Neural cell (in vitro differentiated cells): ENCODE measurements at regions not wholly inside any gene's neighbourhood (a gene's known extent, or its start where the extent isn't known, plus 50 kb on each side); places are given as distances from the start of the nearest gene placed in this dataset.
"Not testable (repeated sequence)": the region's sequence is repeated elsewhere in the genome, so short reads cannot be mapped to it uniquely, and the experiment has no call there.

Experiments used
- H2AFZ ChIP-seq: fragments of 200-600, 300-800 bp; sonication (generic), shearing (Covaris generic); 2 replicates; pipeline ENCODE4 v1.6.0; 2014; ENCODE audit warnings: low read depth, mild to moderate bottlenecking, antibody characterized with exemption, low read length, moderate library complexity
- H3F3A ChIP-seq: fragments of 200-600 bp; shearing (Covaris generic); 2 replicates; pipeline ENCODE4 v1.6.1; 2016; ENCODE audit warnings: mild to moderate bottlenecking, moderate library complexity, mixed read lengths, antibody characterized with exemption, low read length; ENCODE audit not compliant: insufficient read depth, poor library complexity, severe bottlenecking
- H3K27ac ChIP-seq: fragments of 200-600, 300-800 bp; sonication (generic), shearing (Covaris generic); 2 replicates; pipeline ENCODE4 v1.5.1; 2014; ENCODE audit warnings: mild to moderate bottlenecking, low read length, moderate library complexity
- H3K27me3 ChIP-seq: fragments of 300-800, 200-600 bp; sonication (generic), shearing (Covaris generic); 2 replicates; pipeline ENCODE4 v1.6.0; 2014; ENCODE audit warnings: mild to moderate bottlenecking, low read depth, low read length, moderate library complexity; ENCODE audit not compliant: insufficient read depth
- H3K36me3 ChIP-seq: fragments of 300-800, 200-600 bp; sonication (generic), shearing (Covaris generic); 2 replicates; pipeline ENCODE4 v1.5.1; 2014; ENCODE audit warnings: mild to moderate bottlenecking, antibody characterized with exemption, low read length, moderate library complexity; ENCODE audit not compliant: insufficient read depth
- H3K4me2 ChIP-seq: fragments of 300-800, 200-600 bp; sonication (generic), shearing (Covaris generic); 2 replicates; pipeline ENCODE4 v1.6.0; 2014; ENCODE audit warnings: mild to moderate bottlenecking, low read length
- H3K4me3 ChIP-seq: fragments of 300-800, 200-600 bp; sonication (generic), shearing (Covaris generic); 2 replicates; pipeline ENCODE4 v1.5.1; 2014; ENCODE audit warnings: mild to moderate bottlenecking, low read length, moderate library complexity
- H3K79me2 ChIP-seq: fragments of 200-600 bp; shearing (Covaris generic); replicated peaks from 2 replicates; pipeline ENCODE4 v1.6.0; 2014; ENCODE audit warnings: mild to moderate bottlenecking, low read length, moderate library complexity; ENCODE audit not compliant: insufficient read depth
- H3K9ac ChIP-seq: fragments of 300-800, 200-600 bp; sonication (generic), shearing (Covaris generic); 2 replicates; pipeline ENCODE4 v1.6.1; 2016; ENCODE audit warnings: mild to moderate bottlenecking, low read length, mixed read lengths
- H3K9me2 ChIP-seq: fragments of 200-600 bp; shearing (Covaris generic); 2 replicates; pipeline ENCODE4 v1.6.1; 2016; ENCODE audit warnings: mild to moderate bottlenecking, low read length, mixed read lengths; ENCODE audit not compliant: insufficient read depth
- H3K9me3 ChIP-seq: fragments of 200-600, 300-800 bp; sonication (generic), shearing (Covaris generic); 2 replicates; pipeline ENCODE4 v1.6.1; 2016; ENCODE audit warnings: mild to moderate bottlenecking, mixed run types, low read length, moderate library complexity, mixed read lengths
- H4K20me1 ChIP-seq: fragments of 200-600 bp; shearing (Covaris generic); 2 replicates; pipeline ENCODE4 v1.6.1; 2016; ENCODE audit warnings: mild to moderate bottlenecking, mixed run types; ENCODE audit not compliant: insufficient read depth
- EP300 ChIP-seq: fragments of 450-650 bp; conservative IDR thresholded peaks from 2 replicates; pipeline ENCODE4 v1.6.1; 2014; ENCODE audit warnings: antibody characterized with exemption, mild to moderate bottlenecking, moderate library complexity; ENCODE audit not compliant: poor library complexity, severe bottlenecking
- EZH2 ChIP-seq: fragments of 200-600, 300-800 bp; shearing (Covaris generic), sonication (generic); IDR thresholded peaks from 2 replicates; pipeline ENCODE4 v1.6.1; 2014; ENCODE audit warnings: antibody characterized with exemption, low read length, borderline replicate concordance, mild to moderate bottlenecking; ENCODE audit not compliant: insufficient read depth, poor library complexity, severe bottlenecking
- MXI1 ChIP-seq: fragments of 450-650 bp; conservative IDR thresholded peaks from 2 replicates; pipeline ENCODE4 v1.6.1; 2014; ENCODE audit warnings: antibody characterized with exemption, mild to moderate bottlenecking; ENCODE audit not compliant: poor library complexity, severe bottlenecking
- POLR2AphosphoS5 ChIP-seq: IDR thresholded peaks from 2 replicates; pipeline ENCODE4 v1.6.1; 2012
- RAD21 ChIP-seq: fragments of 450-650 bp; conservative IDR thresholded peaks from 2 replicates; pipeline ENCODE4 v1.6.1; 2014; ENCODE audit warnings: antibody characterized with exemption, mild to moderate bottlenecking, moderate library complexity
- SMC3 ChIP-seq: fragments of 450-650 bp; conservative IDR thresholded peaks from 2 replicates; pipeline ENCODE4 v1.6.1; 2014; ENCODE audit warnings: antibody characterized with exemption, mild to moderate bottlenecking, moderate library complexity; ENCODE audit not compliant: poor library complexity
- TAF1 ChIP-seq: IDR thresholded peaks from 2 replicates; pipeline ENCODE4 v1.6.1; 2012; ENCODE audit warnings: low read depth
- TF ChIP-seq, protein P1 (sequence below): fragments of 450-650 bp; IDR thresholded peaks from 2 replicates; pipeline ENCODE4 v1.5.1; 2014; ENCODE audit warnings: antibody characterized with exemption, mild to moderate bottlenecking, moderate library complexity; ENCODE audit not compliant: poor library complexity, severe bottlenecking
- TF ChIP-seq, protein P2 (sequence below): IDR thresholded peaks from 2 replicates; pipeline ENCODE4 v1.6.1; 2012; ENCODE audit warnings: borderline replicate concordance

DNA sequence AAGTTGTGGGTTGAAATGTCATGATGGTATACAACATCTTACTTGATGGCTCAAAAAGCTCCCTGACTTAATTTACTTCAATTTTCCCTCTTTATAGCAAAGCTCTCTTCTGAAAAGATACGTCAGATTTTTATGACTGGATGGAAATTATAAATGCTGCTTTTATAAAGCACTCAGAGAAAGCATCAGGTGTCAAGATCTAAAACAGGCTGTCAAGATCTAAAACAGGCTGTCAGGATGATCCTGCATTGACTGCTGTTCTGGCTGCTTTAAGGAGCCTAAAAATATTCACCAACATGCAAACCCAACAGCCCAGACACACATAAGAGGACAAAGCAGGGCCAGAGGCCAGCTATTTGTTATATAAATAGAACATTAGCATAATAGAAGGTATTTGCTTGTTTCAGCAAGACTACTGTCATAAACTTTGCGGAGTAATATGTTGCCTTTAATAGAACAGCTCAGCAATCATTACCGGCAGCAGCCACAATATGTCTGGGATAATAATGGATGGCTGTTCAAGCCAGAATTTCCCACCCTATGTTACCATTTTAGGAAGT, 77.3 kb upstream of the ANO5 start:
- no peaks in the 10 kb centered on the region for H3K9me2 ChIP-seq
- no peaks in the 10 kb centered on the region for H3K79me2 ChIP-seq
- H3K27ac ChIP-seq, result peak overlapping the region; percentile 36
- H3F3A ChIP-seq, result peaks cover 9% of the 10 kb centered on the region
- no peaks in the 10 kb centered on the region for H3K36me3 ChIP-seq
- no peaks in the 10 kb centered on the region for H3K27me3 ChIP-seq
- no peaks in the 10 kb centered on the region for H4K20me1 ChIP-seq
- H2AFZ ChIP-seq, result no peak overlapping the region
- no peaks in the 10 kb centered on the region for H3K9me3 ChIP-seq
- H3K9ac ChIP-seq, result no peak overlapping the region
- peak overlapping the region; percentile 14 for H3K4me2 ChIP-seq
- H3K4me3 ChIP-seq, result no peak overlapping the region
- TF ChIP-seq RAD21, result no peak
- no peak for TF ChIP-seq TAF1
- TF ChIP-seq, protein P1, sequence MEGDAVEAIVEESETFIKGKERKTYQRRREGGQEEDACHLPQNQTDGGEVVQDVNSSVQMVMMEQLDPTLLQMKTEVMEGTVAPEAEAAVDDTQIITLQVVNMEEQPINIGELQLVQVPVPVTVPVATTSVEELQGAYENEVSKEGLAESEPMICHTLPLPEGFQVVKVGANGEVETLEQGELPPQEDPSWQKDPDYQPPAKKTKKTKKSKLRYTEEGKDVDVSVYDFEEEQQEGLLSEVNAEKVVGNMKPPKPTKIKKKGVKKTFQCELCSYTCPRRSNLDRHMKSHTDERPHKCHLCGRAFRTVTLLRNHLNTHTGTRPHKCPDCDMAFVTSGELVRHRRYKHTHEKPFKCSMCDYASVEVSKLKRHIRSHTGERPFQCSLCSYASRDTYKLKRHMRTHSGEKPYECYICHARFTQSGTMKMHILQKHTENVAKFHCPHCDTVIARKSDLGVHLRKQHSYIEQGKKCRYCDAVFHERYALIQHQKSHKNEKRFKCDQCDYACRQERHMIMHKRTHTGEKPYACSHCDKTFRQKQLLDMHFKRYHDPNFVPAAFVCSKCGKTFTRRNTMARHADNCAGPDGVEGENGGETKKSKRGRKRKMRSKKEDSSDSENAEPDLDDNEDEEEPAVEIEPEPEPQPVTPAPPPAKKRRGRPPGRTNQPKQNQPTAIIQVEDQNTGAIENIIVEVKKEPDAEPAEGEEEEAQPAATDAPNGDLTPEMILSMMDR, result peak; percentile 11
- TF ChIP-seq EP300, result peak; percentile 99
- TF ChIP-seq POLR2AphosphoS5, result peak; percentile 90
- no peak for TF ChIP-seq EZH2
- TF ChIP-seq SMC3, result peak; percentile 30
- TF ChIP-seq, protein P2, sequence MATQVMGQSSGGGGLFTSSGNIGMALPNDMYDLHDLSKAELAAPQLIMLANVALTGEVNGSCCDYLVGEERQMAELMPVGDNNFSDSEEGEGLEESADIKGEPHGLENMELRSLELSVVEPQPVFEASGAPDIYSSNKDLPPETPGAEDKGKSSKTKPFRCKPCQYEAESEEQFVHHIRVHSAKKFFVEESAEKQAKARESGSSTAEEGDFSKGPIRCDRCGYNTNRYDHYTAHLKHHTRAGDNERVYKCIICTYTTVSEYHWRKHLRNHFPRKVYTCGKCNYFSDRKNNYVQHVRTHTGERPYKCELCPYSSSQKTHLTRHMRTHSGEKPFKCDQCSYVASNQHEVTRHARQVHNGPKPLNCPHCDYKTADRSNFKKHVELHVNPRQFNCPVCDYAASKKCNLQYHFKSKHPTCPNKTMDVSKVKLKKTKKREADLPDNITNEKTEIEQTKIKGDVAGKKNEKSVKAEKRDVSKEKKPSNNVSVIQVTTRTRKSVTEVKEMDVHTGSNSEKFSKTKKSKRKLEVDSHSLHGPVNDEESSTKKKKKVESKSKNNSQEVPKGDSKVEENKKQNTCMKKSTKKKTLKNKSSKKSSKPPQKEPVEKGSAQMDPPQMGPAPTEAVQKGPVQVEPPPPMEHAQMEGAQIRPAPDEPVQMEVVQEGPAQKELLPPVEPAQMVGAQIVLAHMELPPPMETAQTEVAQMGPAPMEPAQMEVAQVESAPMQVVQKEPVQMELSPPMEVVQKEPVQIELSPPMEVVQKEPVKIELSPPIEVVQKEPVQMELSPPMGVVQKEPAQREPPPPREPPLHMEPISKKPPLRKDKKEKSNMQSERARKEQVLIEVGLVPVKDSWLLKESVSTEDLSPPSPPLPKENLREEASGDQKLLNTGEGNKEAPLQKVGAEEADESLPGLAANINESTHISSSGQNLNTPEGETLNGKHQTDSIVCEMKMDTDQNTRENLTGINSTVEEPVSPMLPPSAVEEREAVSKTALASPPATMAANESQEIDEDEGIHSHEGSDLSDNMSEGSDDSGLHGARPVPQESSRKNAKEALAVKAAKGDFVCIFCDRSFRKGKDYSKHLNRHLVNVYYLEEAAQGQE, result peak; percentile 62

DNA sequence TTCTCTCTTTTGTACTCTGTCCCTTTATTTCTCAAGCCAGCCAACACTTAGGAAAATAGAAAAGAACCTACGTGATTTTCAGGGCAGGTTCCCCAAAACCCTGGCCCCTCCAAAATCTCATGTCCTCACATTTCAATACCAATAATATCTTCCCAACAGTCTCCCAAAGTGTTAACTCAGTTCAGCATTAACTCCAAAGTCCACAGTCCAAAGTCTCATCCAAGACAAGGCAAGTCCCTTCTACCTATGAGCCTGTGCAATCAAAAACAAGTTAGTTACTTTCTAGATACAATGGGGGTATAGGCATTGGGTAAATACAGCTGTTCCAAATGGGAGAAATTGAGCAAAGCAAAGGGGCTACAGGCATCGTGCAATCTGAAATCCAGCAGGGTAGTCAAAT, 64.9 kb upstream of the ANO5 start:
- H3K4me2 ChIP-seq, H3K79me2 ChIP-seq, H3F3A ChIP-seq, H3K9me3 ChIP-seq, H3K9me2 ChIP-seq, H3K27me3 ChIP-seq, H4K20me1 ChIP-seq, H3K27ac ChIP-seq, H3K36me3 ChIP-seq, H3K4me3 ChIP-seq, H3K9ac ChIP-seq, H2AFZ ChIP-seq: not testable (repeated sequence)

DNA sequence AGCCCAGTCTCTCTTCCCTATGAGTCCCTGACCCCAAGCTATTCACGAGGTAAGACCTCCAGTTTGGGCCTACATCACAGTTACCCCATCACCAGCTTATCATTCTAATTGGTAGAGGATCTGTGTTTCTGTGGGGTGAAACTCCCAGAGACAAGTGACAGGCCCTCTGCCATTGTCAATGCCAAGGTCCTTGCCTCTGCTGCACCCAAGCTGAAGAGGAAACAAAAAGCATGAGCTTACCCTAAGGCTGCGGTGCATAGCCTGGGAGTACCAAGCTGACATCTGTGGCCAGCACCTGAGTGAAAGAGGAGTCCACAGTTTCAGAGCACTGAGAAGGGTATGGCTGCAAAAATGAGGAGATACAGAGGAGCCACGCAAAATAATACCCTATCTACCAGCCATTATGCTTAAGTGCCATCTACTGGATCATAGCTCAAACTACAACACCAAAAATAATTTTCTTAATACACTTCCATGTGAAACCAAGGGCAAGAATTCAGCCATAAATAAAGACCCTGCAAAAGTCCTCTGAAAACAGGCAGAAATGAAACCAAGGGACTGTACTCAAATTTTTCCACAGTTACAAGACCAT, 62.3 kb upstream of the ANO5 start:
- Histone ChIP-seq H3K4me3 (no peak overlapping the region), H3K9me2 (no peaks in the 10 kb centered on the region), H3K79me2 (no peaks in the 10 kb centered on the region), H3K4me2 (no peak overlapping the region), H3K9ac (no peak overlapping the region), H3K36me3 (no peaks in the 10 kb centered on the region), H3F3A (no peaks in the 10 kb centered on the region), H3K27me3 (no peaks in the 10 kb centered on the region), H4K20me1 (no peaks in the 10 kb centered on the region), H3K27ac (no peak overlapping the region), H3K9me3 (peaks cover under 1% of the 10 kb centered on the region), H2AFZ (no peak overlapping the region)
- peak; percentile 91 for TF ChIP-seq RAD21
- no peak for TF ChIP-seq POLR2AphosphoS5
- TF ChIP-seq EZH2, result no peak
- no peak for TF ChIP-seq TAF1
- TF ChIP-seq, protein P1, result peak; percentile 86
- no peak for TF ChIP-seq EP300
- peak; percentile 89 for TF ChIP-seq SMC3
- TF ChIP-seq, protein P2, result no peak
- no peak for TF ChIP-seq MXI1
